HEK293 (cell line): ENCODE measurements at regions not wholly inside any gene's neighbourhood (a gene's known extent, or its start where the extent isn't known, plus 50 kb on each side); places are given as distances from the start of the nearest gene placed in this dataset.

Experiments used
- CTCF ChIA-PET: fragments of 350-600 bp; formaldehyde crosslinking; extraction: SDS; loops from one replicate; lab custom pipeline; 2021; ENCODE audit warnings: antibody characterized with exemption; lab: Yijun Ruan, JAX
- POLR2A ChIA-PET: fragments of 300-600 bp; formaldehyde crosslinking; extraction: SDS; loops from one replicate; lab custom pipeline; 2020; ENCODE audit warnings: antibody characterized with exemption, inconsistent platforms; lab: Yijun Ruan, JAX
- H3K27ac ChIP-seq: fragments of 200-500 bp; sonication (Bioruptor generic); 2 replicates; pipeline ENCODE4 v1.5.1; 2014; ENCODE audit warnings: low read depth, low read length, control low read depth, inconsistent platforms; ENCODE audit errors: extremely low read depth
- H3K36me3 ChIP-seq, 2 experiments: fragments of 200-500 bp in 1 of 2; sonication (Bioruptor generic) in 1 of 2; 1 replicate in 1 of 2; 2 replicates in 1 of 2; pipeline ENCODE4 v1.5.1; 2014 to 2017; ENCODE audit warnings: inconsistent platforms in 2 of 2, low read length in 2 of 2; ENCODE audit not compliant: control insufficient read depth in 2 of 2, insufficient read depth in 1 of 2
- H3K4me1 ChIP-seq: fragments of 200-500 bp; sonication (Bioruptor generic); 2 replicates; pipeline ENCODE4 v1.5.1; 2014; ENCODE audit warnings: mild to moderate bottlenecking, low read length, inconsistent platforms; ENCODE audit not compliant: control insufficient read depth, insufficient read depth
- H3K4me3 ChIP-seq: 2 replicates; pipeline ENCODE4 v1.5.1; 2011; ENCODE audit warnings: low read depth, mild to moderate bottlenecking, control low read depth, low read length, moderate library complexity
- H3K9me3 ChIP-seq: fragments of 200-500 bp; sonication (Bioruptor generic); 2 replicates; pipeline ENCODE4 v1.5.1; 2014; ENCODE audit warnings: low read depth, low read length, inconsistent platforms; ENCODE audit not compliant: control insufficient read depth, insufficient read depth
- GLI4 ChIP-seq: fragments of 450-650 bp; formaldehyde crosslinking; IDR thresholded peaks from 2 replicates; pipeline ENCODE4 v1.5.1; 2016; ENCODE audit warnings: missing biosample characterization, missing genetic modification characterization
- SP3 ChIP-seq: fragments of 450-650 bp; formaldehyde crosslinking; IDR thresholded peaks from 2 replicates; pipeline ENCODE4 v1.5.1; 2016; ENCODE audit warnings: missing biosample characterization, missing genetic modification characterization
- ZNF16 ChIP-seq: fragments of 450-650 bp; formaldehyde crosslinking; IDR thresholded peaks from 2 replicates; pipeline ENCODE4 v1.5.1; 2016; ENCODE audit warnings: low read depth, missing biosample characterization, missing genetic modification characterization
- ZNF23 ChIP-seq: fragments of 450-650 bp; formaldehyde crosslinking; IDR thresholded peaks from 2 replicates; pipeline ENCODE4 v1.5.1; 2016; ENCODE audit warnings: missing biosample characterization, missing genetic modification characterization, borderline replicate concordance
- ZNF354C ChIP-seq: fragments of 450-650 bp; formaldehyde crosslinking; IDR thresholded peaks from 2 replicates; pipeline ENCODE4 v1.5.1; 2016; ENCODE audit warnings: missing biosample characterization, missing genetic modification characterization, low read depth, borderline replicate concordance
- ZNF555 ChIP-seq: fragments of 450-650 bp; formaldehyde crosslinking; conservative IDR thresholded peaks from 2 replicates; pipeline ENCODE4 v1.5.1; 2017; ENCODE audit warnings: missing biosample characterization, mild to moderate bottlenecking, missing genetic modification characterization, inconsistent platforms
- ZNF560 ChIP-seq: fragments of 450-650 bp; formaldehyde crosslinking; IDR thresholded peaks from 2 replicates; pipeline ENCODE4 v1.5.1; 2017; ENCODE audit warnings: missing biosample characterization, missing genetic modification characterization, borderline replicate concordance
- ZNF623 ChIP-seq: fragments of 450-650 bp; formaldehyde crosslinking; IDR thresholded peaks from 2 replicates; pipeline ENCODE4 v1.5.1; 2016; ENCODE audit warnings: missing biosample characterization, missing genetic modification characterization
- ZNF624 ChIP-seq: fragments of 450-650 bp; formaldehyde crosslinking; IDR thresholded peaks from 2 replicates; pipeline ENCODE4 v1.5.1; 2017; ENCODE audit warnings: missing biosample characterization, missing genetic modification characterization
- ZNF629 ChIP-seq: fragments of 450-650 bp; formaldehyde crosslinking; IDR thresholded peaks from 2 replicates; pipeline ENCODE4 v1.5.1; 2017; ENCODE audit warnings: missing biosample characterization, missing genetic modification characterization
- TF ChIP-seq, protein P1 (sequence below): fragments of 450-650 bp; formaldehyde crosslinking; IDR thresholded peaks from 2 replicates; pipeline ENCODE4 v1.5.1; 2016; ENCODE audit warnings: missing biosample characterization, missing genetic modification characterization
- TF ChIP-seq, protein P2 (sequence below): fragments of 450-650 bp; formaldehyde crosslinking; IDR thresholded peaks from 2 replicates; pipeline ENCODE4 v1.5.1; 2017; ENCODE audit warnings: missing biosample characterization, missing genetic modification characterization
- TF ChIP-seq, protein P3 (sequence below): fragments of 450-650 bp; formaldehyde crosslinking; IDR thresholded peaks from 2 replicates; pipeline ENCODE4 v1.5.1; 2016; ENCODE audit warnings: missing biosample characterization, missing genetic modification characterization, low read depth
- TF ChIP-seq, protein P4 (sequence below): fragments of 450-650 bp; formaldehyde crosslinking; IDR thresholded peaks from 2 replicates; pipeline ENCODE4 v1.5.1; 2016; ENCODE audit warnings: missing biosample characterization, missing genetic modification characterization

DNA sequence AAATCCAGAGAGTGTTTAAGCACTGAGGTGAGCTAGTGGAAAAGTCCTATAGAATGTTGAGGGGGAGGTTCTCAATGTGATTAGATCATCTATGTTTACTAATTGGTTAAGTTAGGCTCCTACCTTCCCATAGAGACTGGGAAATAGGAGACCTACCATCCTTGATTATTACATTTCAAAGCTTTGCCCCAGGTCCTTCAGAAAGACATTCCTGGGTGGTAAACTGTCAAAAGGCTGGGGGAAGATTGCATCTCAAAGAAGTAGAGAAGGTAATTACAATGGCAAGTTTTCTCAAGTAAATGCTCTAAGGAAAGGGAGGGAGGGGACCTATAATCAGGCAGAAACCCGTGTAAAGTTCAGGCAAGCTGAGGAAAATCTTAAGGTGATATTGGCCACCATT is 247.8 kb upstream of the SMIM30 start (continued):
- TF ChIP-seq, protein P1, sequence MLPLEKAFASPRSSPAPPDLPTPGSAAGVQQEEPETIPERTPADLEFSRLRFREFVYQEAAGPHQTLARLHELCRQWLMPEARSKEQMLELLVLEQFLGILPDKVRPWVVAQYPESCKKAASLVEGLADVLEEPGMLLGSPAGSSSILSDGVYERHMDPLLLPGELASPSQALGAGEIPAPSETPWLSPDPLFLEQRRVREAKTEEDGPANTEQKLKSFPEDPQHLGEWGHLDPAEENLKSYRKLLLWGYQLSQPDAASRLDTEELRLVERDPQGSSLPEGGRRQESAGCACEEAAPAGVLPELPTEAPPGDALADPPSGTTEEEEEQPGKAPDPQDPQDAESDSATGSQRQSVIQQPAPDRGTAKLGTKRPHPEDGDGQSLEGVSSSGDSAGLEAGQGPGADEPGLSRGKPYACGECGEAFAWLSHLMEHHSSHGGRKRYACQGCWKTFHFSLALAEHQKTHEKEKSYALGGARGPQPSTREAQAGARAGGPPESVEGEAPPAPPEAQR (tag by site-specific recombination): no peak
- TF ChIP-seq ZNF624 (no peak), ZNF629 (tag by site-specific recombination) (no peak), ZNF623 (tag by site-specific recombination) (no peak)

DNA sequence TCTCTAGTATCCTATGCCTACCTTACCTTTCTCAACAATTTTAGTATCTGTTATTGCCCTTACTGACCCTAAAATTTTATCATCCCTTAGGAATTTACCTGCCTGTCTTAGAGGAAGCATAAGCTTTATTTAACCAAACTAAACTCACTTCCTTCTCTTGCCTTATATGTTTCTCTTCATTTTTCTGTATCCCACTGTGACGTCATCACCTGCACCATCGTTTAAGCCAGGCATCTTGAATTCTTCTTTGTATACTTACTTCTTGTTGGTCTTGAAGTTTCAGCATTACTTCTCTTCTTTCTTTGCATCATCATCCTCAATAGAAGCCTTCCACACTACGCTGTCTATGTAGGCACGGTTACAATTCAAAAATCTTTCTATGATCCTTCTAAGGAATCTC is 231.0 kb upstream of the SMIM30 start:
- ChIA-PET CTCF (interaction anchor here (1.2 kb wide), 1 partner anchor 11 kb away, joined by 5 read pairs; no protein-coding TSS in a partner anchor), POLR2A (no interaction called here)
- Histone ChIP-seq H3K4me3 (no peak overlapping the region), H3K4me1 (no peaks in the 10 kb centered on the region), H3K9me3 (no peaks in the 10 kb centered on the region), H3K36me3 (no peaks in the 10 kb centered on the region), H3K27ac (no peak overlapping the region)
- TF ChIP-seq, protein P2, sequence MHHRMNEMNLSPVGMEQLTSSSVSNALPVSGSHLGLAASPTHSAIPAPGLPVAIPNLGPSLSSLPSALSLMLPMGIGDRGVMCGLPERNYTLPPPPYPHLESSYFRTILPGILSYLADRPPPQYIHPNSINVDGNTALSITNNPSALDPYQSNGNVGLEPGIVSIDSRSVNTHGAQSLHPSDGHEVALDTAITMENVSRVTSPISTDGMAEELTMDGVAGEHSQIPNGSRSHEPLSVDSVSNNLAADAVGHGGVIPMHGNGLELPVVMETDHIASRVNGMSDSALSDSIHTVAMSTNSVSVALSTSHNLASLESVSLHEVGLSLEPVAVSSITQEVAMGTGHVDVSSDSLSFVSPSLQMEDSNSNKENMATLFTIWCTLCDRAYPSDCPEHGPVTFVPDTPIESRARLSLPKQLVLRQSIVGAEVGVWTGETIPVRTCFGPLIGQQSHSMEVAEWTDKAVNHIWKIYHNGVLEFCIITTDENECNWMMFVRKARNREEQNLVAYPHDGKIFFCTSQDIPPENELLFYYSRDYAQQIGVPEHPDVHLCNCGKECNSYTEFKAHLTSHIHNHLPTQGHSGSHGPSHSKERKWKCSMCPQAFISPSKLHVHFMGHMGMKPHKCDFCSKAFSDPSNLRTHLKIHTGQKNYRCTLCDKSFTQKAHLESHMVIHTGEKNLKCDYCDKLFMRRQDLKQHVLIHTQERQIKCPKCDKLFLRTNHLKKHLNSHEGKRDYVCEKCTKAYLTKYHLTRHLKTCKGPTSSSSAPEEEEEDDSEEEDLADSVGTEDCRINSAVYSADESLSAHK (tag by site-specific recombination): no peak
- TF ChIP-seq, protein P3, sequence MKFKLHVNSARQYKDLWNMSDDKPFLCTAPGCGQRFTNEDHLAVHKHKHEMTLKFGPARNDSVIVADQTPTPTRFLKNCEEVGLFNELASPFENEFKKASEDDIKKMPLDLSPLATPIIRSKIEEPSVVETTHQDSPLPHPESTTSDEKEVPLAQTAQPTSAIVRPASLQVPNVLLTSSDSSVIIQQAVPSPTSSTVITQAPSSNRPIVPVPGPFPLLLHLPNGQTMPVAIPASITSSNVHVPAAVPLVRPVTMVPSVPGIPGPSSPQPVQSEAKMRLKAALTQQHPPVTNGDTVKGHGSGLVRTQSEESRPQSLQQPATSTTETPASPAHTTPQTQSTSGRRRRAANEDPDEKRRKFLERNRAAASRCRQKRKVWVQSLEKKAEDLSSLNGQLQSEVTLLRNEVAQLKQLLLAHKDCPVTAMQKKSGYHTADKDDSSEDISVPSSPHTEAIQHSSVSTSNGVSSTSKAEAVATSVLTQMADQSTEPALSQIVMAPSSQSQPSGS: peak; percentile 47; the same call in 1 of the 2 replicates

DNA sequence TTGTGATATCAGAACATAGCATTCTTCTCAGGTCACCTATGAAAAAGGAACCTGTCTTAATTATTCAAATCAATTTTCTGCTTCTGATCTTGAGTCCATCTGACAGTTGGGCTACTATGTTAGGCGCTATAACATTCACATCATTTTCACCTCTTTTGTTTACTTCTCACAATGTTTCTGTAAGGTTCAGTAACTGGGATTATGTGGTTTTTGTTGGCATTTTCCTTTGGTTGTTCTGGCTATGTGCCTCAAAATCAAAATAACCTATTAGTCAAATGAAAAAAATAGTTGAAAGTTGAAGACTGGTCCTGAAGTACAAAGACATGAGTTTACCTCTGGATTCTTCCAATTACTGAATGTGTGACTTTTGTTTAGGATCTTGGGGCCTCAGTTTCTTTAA is 221.3 kb upstream of the SMIM30 start:
- TF ChIP-seq ZNF354C (no peak), ZNF23 (tag by site-specific recombination) (no peak), ZNF560 (tag by site-specific recombination) (no peak), SP3 (tag by site-specific recombination) (no peak), ZNF16 (tag by site-specific recombination) (no peak), ZNF555 (tag by site-specific recombination) (no peak), GLI4 (tag by site-specific recombination) (no peak)
- TF ChIP-seq, protein P4, sequence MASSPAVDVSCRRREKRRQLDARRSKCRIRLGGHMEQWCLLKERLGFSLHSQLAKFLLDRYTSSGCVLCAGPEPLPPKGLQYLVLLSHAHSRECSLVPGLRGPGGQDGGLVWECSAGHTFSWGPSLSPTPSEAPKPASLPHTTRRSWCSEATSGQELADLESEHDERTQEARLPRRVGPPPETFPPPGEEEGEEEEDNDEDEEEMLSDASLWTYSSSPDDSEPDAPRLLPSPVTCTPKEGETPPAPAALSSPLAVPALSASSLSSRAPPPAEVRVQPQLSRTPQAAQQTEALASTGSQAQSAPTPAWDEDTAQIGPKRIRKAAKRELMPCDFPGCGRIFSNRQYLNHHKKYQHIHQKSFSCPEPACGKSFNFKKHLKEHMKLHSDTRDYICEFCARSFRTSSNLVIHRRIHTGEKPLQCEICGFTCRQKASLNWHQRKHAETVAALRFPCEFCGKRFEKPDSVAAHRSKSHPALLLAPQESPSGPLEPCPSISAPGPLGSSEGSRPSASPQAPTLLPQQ (tag by site-specific recombination): no peak
- CTCF ChIA-PET: no interaction called here

More for the DNA sequence above, 221.3 kb upstream of the SMIM30 start:
- H3K27ac ChIP-seq: no peak overlapping the region
- H3K4me1 ChIP-seq: no peaks in the 10 kb centered on the region
- POLR2A ChIA-PET: no interaction called here
- H3K36me3 ChIP-seq: no peaks in the 10 kb centered on the region
- H3K9me3 ChIP-seq: no peaks in the 10 kb centered on the region
- H3K4me3 ChIP-seq: no peak overlapping the region
